ENCODE measurements at regions not wholly inside any gene's neighbourhood (a gene's known extent, or its start where the extent isn't known, plus 50 kb on each side); places are given as distances from the start of the nearest gene placed in this dataset.

- DNase-seq = no peak
These were observed 158.1 kb downstream of the TBXT start for GRCh38 chr6:166009385-166010031.

- DNase-seq = no peak
These were observed 158.9 kb downstream of the TBXT start for GRCh38 chr6:166008441-166009369.

DNA sequence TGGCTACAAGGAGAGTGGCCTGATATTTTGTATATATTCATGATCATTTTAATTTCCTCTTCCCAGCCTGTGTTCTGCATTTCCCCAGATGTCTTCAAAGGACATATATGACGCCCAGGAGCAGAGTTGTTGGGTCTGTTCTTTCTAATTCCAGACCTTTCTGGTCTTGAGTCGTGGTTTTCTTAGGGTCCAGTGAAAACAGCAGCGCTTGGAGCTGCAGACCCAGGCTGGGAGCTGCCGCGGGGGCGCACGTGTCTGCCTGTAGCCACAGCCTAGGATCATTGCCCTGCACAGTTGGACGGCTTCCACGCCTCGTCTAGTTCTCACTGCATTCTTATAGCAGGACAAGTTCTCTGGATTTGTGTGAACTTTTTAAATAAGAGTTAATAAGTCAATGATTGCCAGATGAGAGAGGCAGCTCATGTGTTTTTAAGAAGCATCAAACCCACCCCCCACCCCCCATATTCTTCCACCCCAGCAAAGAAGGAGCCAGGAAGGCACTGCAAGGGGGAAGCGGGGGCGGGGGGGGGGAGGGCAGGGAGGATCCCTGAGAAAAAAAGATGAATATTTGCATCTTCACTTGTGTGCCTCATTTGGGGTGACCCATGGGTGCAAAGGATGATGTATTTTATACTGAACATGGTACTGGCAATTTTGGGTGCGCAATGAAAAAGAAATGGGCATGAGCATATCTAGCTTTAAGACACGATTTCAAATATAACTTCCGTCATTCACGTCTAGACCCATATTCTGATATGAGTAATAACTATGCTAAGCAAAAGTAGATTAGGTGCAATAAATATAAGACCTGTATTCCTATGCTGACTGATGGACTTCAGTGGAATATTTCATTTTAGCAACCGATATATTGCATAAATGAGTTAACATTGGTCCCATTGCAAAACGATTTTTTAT, 160.0 kb downstream of the TBXT start:
- DNase-seq = no peak

- no peak for DNase-seq
These were observed 160.8 kb downstream of the TBXT start for GRCh38 chr6:166006900-166007301.

GRCh38 chr6:166005944-166006899, 161.4 kb downstream of the TBXT start:
- no peak for DNase-seq

DNA sequence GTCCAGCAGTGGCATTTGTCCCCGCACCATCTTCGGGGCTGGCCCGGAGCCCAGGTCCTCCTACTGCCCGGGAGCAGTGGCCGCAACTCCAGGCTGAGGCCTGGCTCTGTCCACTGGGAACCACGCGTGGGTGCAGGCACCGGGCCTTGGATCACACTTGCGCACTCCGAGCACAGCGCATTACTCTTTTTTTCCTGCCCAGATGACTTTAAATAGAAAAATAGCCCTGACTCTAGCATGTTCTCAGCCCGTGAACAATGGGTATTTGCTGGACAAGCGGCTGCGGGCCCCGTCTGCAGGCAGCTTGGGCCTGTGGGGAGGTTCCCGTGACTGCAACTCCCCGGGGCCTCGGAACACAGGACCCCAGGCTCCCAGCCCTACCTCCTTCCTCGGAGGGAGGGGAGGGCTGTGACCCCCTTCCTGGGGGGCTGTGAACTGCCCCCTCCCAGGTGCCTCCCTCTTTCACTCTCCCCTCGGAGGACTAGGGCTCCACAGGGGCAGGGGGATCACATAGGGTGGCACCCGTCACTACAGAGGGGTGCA, 162.2 kb downstream of the TBXT start:
- DNase-seq = no peak

- no peak for DNase-seq
These were observed 162.8 kb downstream of the TBXT start for GRCh38 chr6:166004876-166005275.

GRCh38 chr6:166004471-166004870, 163.2 kb downstream of the TBXT start:
- DNase-seq = no peak

DNA sequence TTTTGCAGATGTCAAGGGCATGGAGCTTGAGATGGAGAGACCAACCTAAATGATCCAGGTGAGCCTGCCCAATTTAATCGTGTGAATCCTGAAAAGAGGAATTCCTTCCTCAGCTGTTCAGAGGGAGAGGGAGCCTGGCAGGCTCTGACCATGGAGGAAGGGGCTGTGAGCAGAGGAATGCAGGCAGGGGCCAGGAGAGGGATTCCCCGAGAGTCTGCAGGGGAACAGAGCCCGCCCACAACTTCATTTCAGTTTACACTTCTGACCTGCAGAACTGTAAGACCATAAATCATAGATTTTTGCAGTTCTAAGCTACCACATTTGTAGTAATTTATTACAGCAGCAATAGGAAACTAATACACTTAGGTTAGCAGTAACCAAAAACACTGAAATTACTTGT, 164.1 kb downstream of the TBXT start:
- DNase-seq = no peak

DNA sequence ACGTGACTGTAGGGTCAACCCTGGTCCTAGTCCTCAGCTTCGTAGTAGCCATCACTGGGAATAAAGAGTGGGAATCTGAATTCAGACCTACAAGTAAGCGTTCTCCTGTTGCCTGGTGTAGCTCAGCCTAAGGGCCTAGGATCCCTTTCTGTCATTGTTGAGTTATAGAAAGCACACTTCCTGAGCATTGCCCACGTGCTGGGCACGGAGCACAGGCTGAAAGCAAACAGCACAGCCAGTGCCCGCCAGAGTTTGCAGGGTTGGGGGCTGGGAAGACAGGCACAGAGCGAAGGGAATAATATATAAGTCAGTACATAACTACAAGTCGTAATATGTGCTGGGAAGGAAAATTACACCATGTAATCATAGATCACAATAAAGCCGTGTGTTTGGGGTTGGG, 166.3 kb downstream of the TBXT start:
- DNase-seq = no peak

DNA sequence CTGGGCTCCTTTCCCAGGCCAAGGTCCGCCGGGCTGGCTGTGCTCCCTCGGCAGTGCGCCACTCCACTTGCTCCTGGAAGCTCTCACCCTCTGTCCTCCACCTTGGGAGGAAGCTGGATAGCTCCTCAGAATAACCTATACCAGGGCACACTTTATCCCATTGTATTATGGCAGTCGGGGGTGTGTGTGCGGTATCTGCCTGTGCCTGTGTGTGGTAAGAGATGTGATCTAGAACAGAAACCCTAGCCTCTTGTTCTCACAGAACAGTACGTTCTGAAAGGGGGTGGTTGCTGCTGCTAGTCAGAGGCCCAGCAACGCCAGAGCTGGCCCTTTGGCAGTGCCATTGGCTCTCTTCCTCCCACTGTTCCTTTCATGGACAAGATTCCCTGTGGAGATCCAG, 168.4 kb downstream of the TBXT start:
- no peak for DNase-seq

GRCh38 chr6:165998072-165998471, 169.6 kb downstream of the TBXT start:
- no peak for DNase-seq

GRCh38 chr6:165991341-165991740, 176.3 kb downstream of the TBXT start:
- no peak for DNase-seq

DNA sequence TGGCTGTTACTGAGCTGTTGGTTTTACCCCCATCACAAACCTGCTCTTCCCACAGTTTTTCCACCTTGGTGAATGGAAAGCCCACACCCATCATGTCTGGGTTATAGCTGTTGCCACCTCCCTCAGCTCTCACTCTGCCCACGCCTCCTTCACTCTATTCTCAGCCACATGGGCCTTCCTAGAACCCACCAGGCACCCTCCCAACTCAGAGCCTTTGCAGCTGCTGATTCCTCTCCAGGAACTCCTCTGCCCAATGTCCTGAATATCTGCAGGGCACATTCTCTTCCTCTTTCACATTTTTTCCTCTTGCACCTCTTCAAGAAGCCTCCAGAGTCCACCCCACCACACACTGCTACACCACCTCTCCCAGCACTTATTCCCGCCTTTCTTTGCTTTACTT, 177.4 kb downstream of the TBXT start:
- DNase-seq = no peak

DNA sequence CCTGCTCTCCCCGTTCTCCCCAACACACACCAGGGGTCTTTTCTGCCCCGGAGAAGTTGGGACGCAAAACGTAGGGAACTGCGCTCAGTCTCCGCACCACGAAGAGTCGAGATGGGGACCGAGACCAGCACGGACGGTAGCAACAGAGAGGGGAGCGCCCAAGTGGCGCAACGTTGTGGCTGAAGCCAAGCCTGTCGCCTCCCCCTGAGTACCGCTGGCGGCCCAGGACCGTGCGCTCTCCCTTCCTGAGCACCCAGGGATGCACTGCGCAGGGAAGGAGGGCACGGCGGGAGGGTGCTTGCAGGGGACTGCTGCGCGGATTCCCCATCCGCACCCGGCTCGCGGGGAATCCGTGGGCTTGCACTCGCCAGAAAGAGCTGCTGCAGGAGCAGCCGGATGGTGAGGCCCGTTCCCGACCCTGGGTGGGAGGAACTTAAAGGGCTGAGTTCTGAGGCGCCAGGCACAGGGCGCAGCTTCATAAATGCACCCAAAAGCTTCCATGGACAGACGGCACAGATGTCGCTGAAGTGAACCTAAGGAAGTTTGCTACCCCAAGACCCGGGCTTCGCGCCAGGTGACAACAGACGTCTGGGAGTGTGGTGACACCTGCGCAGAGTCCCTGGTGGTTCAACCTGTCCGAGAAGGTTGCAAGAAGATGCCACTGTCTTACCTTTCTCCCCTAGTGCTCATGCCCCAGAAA, 178.7 kb downstream of the TBXT start:
- DNase-seq = no peak

GRCh38 chr6:165988302-165988756, 179.3 kb downstream of the TBXT start:
- no peak for DNase-seq

- no peak for DNase-seq
These were observed 180.0 kb downstream of the TBXT start for GRCh38 chr6:165987483-165988301.

- no peak for DNase-seq
These were observed 180.7 kb downstream of the TBXT start for GRCh38 chr6:165986914-165987482.

GRCh38 chr6:165986311-165986913, 181.2 kb downstream of the TBXT start:
- DNase-seq = no peak

All from CD4-positive, alpha-beta T cell treated with Interferon gamma for 1 hour (primary cell).